H1 (cell line): ENCODE measurements at regions not wholly inside any gene's neighbourhood (a gene's known extent, or its start where the extent isn't known, plus 50 kb on each side); places are given as distances from the start of the nearest gene placed in this dataset.

Source experiments
- ATF2 ChIP-seq: IDR thresholded peaks from 2 replicates; pipeline ENCODE4 v1.6.1; 2012; ENCODE audit warnings: low read length, inconsistent platforms
- CHD7 ChIP-seq: fragments of 300-600 bp; sonication (generic); IDR thresholded peaks from 2 replicates; pipeline ENCODE4 v1.7.1; 2012; ENCODE audit warnings: low read length, moderate library complexity, mild to moderate bottlenecking, inconsistent platforms; ENCODE audit not compliant: insufficient replicate concordance
- GTF2F1 ChIP-seq: IDR thresholded peaks from 2 replicates; pipeline ENCODE4 v1.6.1; 2012; ENCODE audit warnings: low read depth, low read length, improper control_type of control experiment, borderline replicate concordance

GRCh38 chr18:22699629-22700028 is 233.5 kb upstream of the RBBP8 start (continued):
- TF ChIP-seq CHD7 (no peak), GTF2F1 (no peak), ATF2 (no peak)
